ENCODE measurements at regions not wholly inside any gene's neighbourhood (a gene's known extent, or its start where the extent isn't known, plus 50 kb on each side); places are given as distances from the start of the nearest gene placed in this dataset.

DNA sequence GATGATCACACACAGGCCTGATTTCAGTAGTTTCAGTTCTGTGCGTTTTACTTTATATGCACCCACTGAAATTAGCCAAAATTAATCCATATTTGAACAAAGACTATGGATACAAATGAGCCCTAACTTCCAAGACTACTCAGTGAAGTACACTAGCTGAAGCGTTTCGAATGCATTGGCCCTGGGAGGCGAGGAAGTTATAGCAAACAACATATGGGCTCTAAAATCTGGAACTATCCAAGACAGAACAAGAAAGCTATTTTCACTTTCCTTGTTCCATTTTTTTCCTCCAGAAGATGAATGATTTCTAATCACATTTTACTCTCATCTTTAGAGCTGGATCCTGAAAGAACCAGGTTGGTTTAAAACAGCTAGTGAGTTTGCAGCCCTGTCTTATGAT lies 399.4 kb upstream of the HNRNPA3 start:
- TF ChIP-seq, protein P1, sequence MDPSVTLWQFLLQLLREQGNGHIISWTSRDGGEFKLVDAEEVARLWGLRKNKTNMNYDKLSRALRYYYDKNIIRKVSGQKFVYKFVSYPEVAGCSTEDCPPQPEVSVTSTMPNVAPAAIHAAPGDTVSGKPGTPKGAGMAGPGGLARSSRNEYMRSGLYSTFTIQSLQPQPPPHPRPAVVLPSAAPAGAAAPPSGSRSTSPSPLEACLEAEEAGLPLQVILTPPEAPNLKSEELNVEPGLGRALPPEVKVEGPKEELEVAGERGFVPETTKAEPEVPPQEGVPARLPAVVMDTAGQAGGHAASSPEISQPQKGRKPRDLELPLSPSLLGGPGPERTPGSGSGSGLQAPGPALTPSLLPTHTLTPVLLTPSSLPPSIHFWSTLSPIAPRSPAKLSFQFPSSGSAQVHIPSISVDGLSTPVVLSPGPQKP (IDR thresholded peaks at IDR 0.05; ENCODE audit: low read depth, low read length), result no peak
- no peak for TF ChIP-seq ZSCAN20 (CRISPR knock-in tag; IDR thresholded peaks at IDR 0.05)
- TF ChIP-seq, protein P2, sequence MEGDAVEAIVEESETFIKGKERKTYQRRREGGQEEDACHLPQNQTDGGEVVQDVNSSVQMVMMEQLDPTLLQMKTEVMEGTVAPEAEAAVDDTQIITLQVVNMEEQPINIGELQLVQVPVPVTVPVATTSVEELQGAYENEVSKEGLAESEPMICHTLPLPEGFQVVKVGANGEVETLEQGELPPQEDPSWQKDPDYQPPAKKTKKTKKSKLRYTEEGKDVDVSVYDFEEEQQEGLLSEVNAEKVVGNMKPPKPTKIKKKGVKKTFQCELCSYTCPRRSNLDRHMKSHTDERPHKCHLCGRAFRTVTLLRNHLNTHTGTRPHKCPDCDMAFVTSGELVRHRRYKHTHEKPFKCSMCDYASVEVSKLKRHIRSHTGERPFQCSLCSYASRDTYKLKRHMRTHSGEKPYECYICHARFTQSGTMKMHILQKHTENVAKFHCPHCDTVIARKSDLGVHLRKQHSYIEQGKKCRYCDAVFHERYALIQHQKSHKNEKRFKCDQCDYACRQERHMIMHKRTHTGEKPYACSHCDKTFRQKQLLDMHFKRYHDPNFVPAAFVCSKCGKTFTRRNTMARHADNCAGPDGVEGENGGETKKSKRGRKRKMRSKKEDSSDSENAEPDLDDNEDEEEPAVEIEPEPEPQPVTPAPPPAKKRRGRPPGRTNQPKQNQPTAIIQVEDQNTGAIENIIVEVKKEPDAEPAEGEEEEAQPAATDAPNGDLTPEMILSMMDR (IDR thresholded peaks at IDR 0.05), result no peak
- TF ChIP-seq POLR2A (IDR thresholded peaks at IDR 0.05; ENCODE audit: low read length), result no peak
- no peak for TF ChIP-seq EP300 (IDR thresholded peaks at IDR 0.05)
- no peak for TF ChIP-seq MYC (IDR thresholded peaks at IDR 0.05; ENCODE audit: borderline replicate concordance, low read length)
- TF ChIP-seq, protein P3, sequence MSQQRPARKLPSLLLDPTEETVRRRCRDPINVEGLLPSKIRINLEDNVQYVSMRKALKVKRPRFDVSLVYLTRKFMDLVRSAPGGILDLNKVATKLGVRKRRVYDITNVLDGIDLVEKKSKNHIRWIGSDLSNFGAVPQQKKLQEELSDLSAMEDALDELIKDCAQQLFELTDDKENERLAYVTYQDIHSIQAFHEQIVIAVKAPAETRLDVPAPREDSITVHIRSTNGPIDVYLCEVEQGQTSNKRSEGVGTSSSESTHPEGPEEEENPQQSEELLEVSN (IDR thresholded peaks at IDR 0.05; ENCODE audit: borderline replicate concordance, low read depth), result no peak
- no peak for TF ChIP-seq EHMT2 (IDR thresholded peaks at IDR 0.05; ENCODE audit: low read depth)
- TF ChIP-seq CEBPB (IDR thresholded peaks at IDR 0.05), result no peak
- no peak for TF ChIP-seq NR3C1 (IDR thresholded peaks at IDR 0.05)

Data from A549 (cell line).